CD14-positive monocyte (primary cell): ENCODE measurements at regions not wholly inside any gene's neighbourhood (a gene's known extent, or its start where the extent isn't known, plus 50 kb on each side); places are given as distances from the start of the nearest gene placed in this dataset.

Experiments
- DNase-seq, 3 donors: peaks; one replicate each; pipeline ENCODE4 v3.0.0-alpha.2; 2011 to 2022
- H2AFZ ChIP-seq: 2 replicates; pipeline ENCODE4 v1.6.0; 2012; ENCODE audit warnings: mild to moderate bottlenecking, low read depth, low read length, inconsistent platforms; ENCODE audit not compliant: insufficient read depth, poor library complexity, severe bottlenecking
- H3K27ac ChIP-seq, 2 donors: 1 replicate in 1 of 2; 2 replicates in 1 of 2; pipeline ENCODE4 v1.5.1; 2012 to 2013; ENCODE audit warnings: low read length in 2 of 2, control low read depth in 1 of 2, inconsistent platforms in 1 of 2, low read depth in 1 of 2, mild to moderate bottlenecking in 1 of 2
- H3K27me3 ChIP-seq, 2 donors: one replicate each; pipeline versions ENCODE4 v1.6.0 to v1.6.1; 2011 to 2013; ENCODE audit warnings: low read length in 2 of 2; ENCODE audit not compliant: control insufficient read depth in 2 of 2, insufficient read depth in 2 of 2
- H3K36me3 ChIP-seq, 2 donors: replicated peaks in 1 of 2; 1 replicate in 1 of 2; 2 replicates in 1 of 2; pipeline versions ENCODE4 v1.5.1 to v1.6.1; 2012 to 2013; ENCODE audit warnings: low read length in 2 of 2, control low read depth in 1 of 2, inconsistent platforms in 1 of 2, mild to moderate bottlenecking in 1 of 2; ENCODE audit not compliant: insufficient read depth in 2 of 2, control insufficient read depth in 1 of 2
- H3K4me1 ChIP-seq, 2 donors: 1 replicate in 1 of 2; 2 replicates in 1 of 2; pipeline versions ENCODE4 v1.5.1 to v1.6.1; 2012 to 2013; ENCODE audit warnings: low read length in 2 of 2, control low read depth in 1 of 2, inconsistent platforms in 1 of 2, mild to moderate bottlenecking in 1 of 2, moderate library complexity in 1 of 2; ENCODE audit not compliant: insufficient read depth in 2 of 2, control insufficient read depth in 1 of 2
- H3K4me2 ChIP-seq: replicated peaks from 2 replicates; pipeline ENCODE3; 2012; ENCODE audit warnings: low read length, moderate library complexity, mild to moderate bottlenecking; ENCODE audit not compliant: poor library complexity, severe bottlenecking; ENCODE audit errors: extremely low read depth
- H3K4me3 ChIP-seq, 3 experiments: fragments of 200-600 bp in 1 of 3; sonication (generic) in 1 of 3; replicated peaks in 1 of 3; 1 replicate in 2 of 3; 2 replicates in 1 of 3; pipeline ENCODE4 v1.5.1; 2011 to 2013; ENCODE audit warnings: low read length in 3 of 3, mild to moderate bottlenecking in 3 of 3, control low read depth in 2 of 3, low read depth in 2 of 3, inconsistent platforms in 1 of 3, moderate library complexity in 1 of 3
- H3K79me2 ChIP-seq: 2 replicates; pipeline ENCODE4 v1.6.0; 2012; ENCODE audit warnings: mild to moderate bottlenecking, control low read depth, inconsistent platforms, low read length, moderate library complexity; ENCODE audit not compliant: insufficient read depth
- H3K9ac ChIP-seq: 2 replicates; pipeline ENCODE4 v1.6.0; 2017; ENCODE audit warnings: low read length, mild to moderate bottlenecking; ENCODE audit not compliant: insufficient read depth, poor library complexity, severe bottlenecking
- H3K9me3 ChIP-seq, 2 donors: replicated peaks in 1 of 2; 1 replicate in 1 of 2; 2 replicates in 1 of 2; pipeline versions ENCODE4 v1.5.1 to v1.6.1; 2012 to 2013; ENCODE audit warnings: low read length in 2 of 2, control low read depth in 1 of 2; ENCODE audit not compliant: control insufficient read depth in 1 of 2, insufficient read depth in 1 of 2
- H4K20me1 ChIP-seq: 2 replicates; pipeline ENCODE4 v1.6.0; 2012; ENCODE audit warnings: mild to moderate bottlenecking, low read length, control low read depth, moderate library complexity; ENCODE audit not compliant: insufficient read depth
- H3K27ac Mint-ChIP-seq, 7 donors: one replicate each; pipeline ENCODE4 v1.8.0; 2020; ENCODE audit warnings: mild to moderate bottlenecking in 7 of 7, mixed read lengths in 7 of 7, moderate library complexity in 6 of 7, inconsistent platforms in 2 of 7
- H3K27me3 Mint-ChIP-seq, 3 donors: one replicate each; pipeline ENCODE4 v1.8.0; 2021 to 2022; ENCODE audit warnings: low read depth in 3 of 3, mild to moderate bottlenecking in 3 of 3, mixed read lengths in 3 of 3, moderate library complexity in 3 of 3, inconsistent platforms in 1 of 3
- H3K36me3 Mint-ChIP-seq, 2 donors: one replicate each; pipeline ENCODE4 v1.8.0; 2020; ENCODE audit warnings: mixed read lengths in 2 of 2, inconsistent platforms in 1 of 2, mild to moderate bottlenecking in 1 of 2
- H3K4me1 Mint-ChIP-seq: one replicate; pipeline ENCODE4 v1.8.0; 2020; ENCODE audit warnings: mild to moderate bottlenecking, mixed read lengths
- H3K4me3 Mint-ChIP-seq, 2 donors: one replicate each; pipeline ENCODE4 v1.8.0; 2020; ENCODE audit warnings: mild to moderate bottlenecking in 2 of 2, mixed read lengths in 2 of 2, moderate library complexity in 1 of 2
- H3K9me3 Mint-ChIP-seq, 7 donors: one replicate each; pipeline ENCODE4 v1.8.0; 2020 to 2022; ENCODE audit warnings: mixed read lengths in 7 of 7, mild to moderate bottlenecking in 6 of 7, moderate library complexity in 6 of 7, inconsistent platforms in 2 of 7
- CTCF ChIP-seq: fragments of 200-600 bp; IDR thresholded peaks from one replicate; pipeline ENCODE4 v1.8.0; 2022; ENCODE audit warnings: antibody characterized with exemption, mild to moderate bottlenecking
- WGBS: methylation state at CpG from one replicate; pipeline ENCODE4 v1.1.5; 2013; ENCODE audit warnings: missing lambda C conversion rate; ENCODE audit not compliant: insufficient coverage; 5-methylcytosine and 5-hydroxymethylcytosine counted together
- intact Hi-C, 2 donors: fragments of 100-400 bp; cut with micrococcal nuclease; formaldehyde crosslinking; loops; one replicate each; pipeline versions ENCODE4 v1.15.0 to v1.15.1; 2023

GRCh38 chr3:193769437-193769836 lies 176.4 kb downstream of the OPA1 start:
- WGBS = 100% methylated on average over 1 of the region's 2 CpGs
- H3K36me3 ChIP-seq = no peaks in the 10 kb centered on the region
- peaks cover 0 to 13% (median 9%) of the 10 kb centered on the region in 7 donors for H3K9me3 Mint-ChIP-seq
- H3K36me3 Mint-ChIP-seq = no peaks in the 10 kb centered on the region
- no peaks in the 10 kb centered on the region for H3K4me1 ChIP-seq
- no peak for TF ChIP-seq CTCF
- no peak overlapping the region for H3K9ac ChIP-seq
- H3K27ac Mint-ChIP-seq = no peak overlapping the region
- no peak overlapping the region for H3K27ac ChIP-seq
- H3K4me1 Mint-ChIP-seq = no peaks in the 10 kb centered on the region
- H3K79me2 ChIP-seq = no peaks in the 10 kb centered on the region
- no peak overlapping the region for H2AFZ ChIP-seq
- no peaks in the 10 kb centered on the region for H4K20me1 ChIP-seq
- H3K4me2 ChIP-seq = no peak overlapping the region
- intact Hi-C loops = no loop called here
- no peak overlapping the region for H3K4me3 Mint-ChIP-seq
- no peaks in the 10 kb centered on the region for H3K27me3 ChIP-seq
- H3K9me3 ChIP-seq = peaks cover 0 to 7% of the 10 kb centered on the region in 2 donors
- no peak for DNase-seq
- peaks cover 3 to 10% (median 6%) of the 10 kb centered on the region in 3 donors for H3K27me3 Mint-ChIP-seq
- no peak overlapping the region for H3K4me3 ChIP-seq

GRCh38 chr3:193771011-193771652 lies 178.1 kb downstream of the OPA1 start:
- WGBS = 90% methylated on average over 9 of the region's 20 CpGs
- H2AFZ ChIP-seq = no peak overlapping the region
- Mint-ChIP-seq H3K27me3 (peaks cover 5 to 23% (median 11%) of the 10 kb centered on the region in 3 donors), H3K4me3 (no peak overlapping the region), H3K9me3 (peaks cover 0 to 13% (median 9%) of the 10 kb centered on the region in 7 donors), H3K27ac (no peak overlapping the region), H3K36me3 (no peaks in the 10 kb centered on the region), H3K4me1 (no peaks in the 10 kb centered on the region)
- H3K36me3 ChIP-seq = no peaks in the 10 kb centered on the region
- no peak for TF ChIP-seq CTCF
- peaks cover 0 to 7% of the 10 kb centered on the region in 2 donors for H3K9me3 ChIP-seq
- peaks cover 0 to under 1% of the 10 kb centered on the region in 2 donors for H3K27me3 ChIP-seq
- no peak overlapping the region for H3K4me3 ChIP-seq
- H3K27ac ChIP-seq = no peak overlapping the region
- intact Hi-C loops = no loop called here
- H3K9ac ChIP-seq = no peak overlapping the region
- DNase-seq = no peak
- H3K4me2 ChIP-seq = no peak overlapping the region
- H3K4me1 ChIP-seq = no peaks in the 10 kb centered on the region
- H3K79me2 ChIP-seq = no peaks in the 10 kb centered on the region
- no peaks in the 10 kb centered on the region for H4K20me1 ChIP-seq
